ENCODE measurements at regions not wholly inside any gene's neighbourhood (a gene's known extent, or its start where the extent isn't known, plus 50 kb on each side); places are given as distances from the start of the nearest gene placed in this dataset.
A peak's percentile ranks its signal among the peaks of the same experiment; 100 is the strongest.

- WGBS: 87% methylated on average over 7 of the region's 7 CpGs
- no peak overlapping the region for H3K27ac ChIP-seq (ENCODE audit: low read length)
- intact Hi-C loops (cut with DNase I): no loop called here
- no peaks in the 10 kb centered on the region for H3K9me3 ChIP-seq (ENCODE audit: control insufficient read depth, low read length)
- ATAC-seq: no peak
- H3K4me3 ChIP-seq (ENCODE audit: low read length): no peak overlapping the region
- H3K27me3 ChIP-seq (ENCODE audit: control insufficient read depth, insufficient read depth): no peaks in the 10 kb centered on the region
- no peak for DNase-seq
- H3K4me1 ChIP-seq (ENCODE audit: control insufficient read depth, insufficient read depth, low read length): no peaks in the 10 kb centered on the region
These were observed 145.2 kb downstream of the CEBPB start for GRCh38 chr20:50335866-50336265.

DNA sequence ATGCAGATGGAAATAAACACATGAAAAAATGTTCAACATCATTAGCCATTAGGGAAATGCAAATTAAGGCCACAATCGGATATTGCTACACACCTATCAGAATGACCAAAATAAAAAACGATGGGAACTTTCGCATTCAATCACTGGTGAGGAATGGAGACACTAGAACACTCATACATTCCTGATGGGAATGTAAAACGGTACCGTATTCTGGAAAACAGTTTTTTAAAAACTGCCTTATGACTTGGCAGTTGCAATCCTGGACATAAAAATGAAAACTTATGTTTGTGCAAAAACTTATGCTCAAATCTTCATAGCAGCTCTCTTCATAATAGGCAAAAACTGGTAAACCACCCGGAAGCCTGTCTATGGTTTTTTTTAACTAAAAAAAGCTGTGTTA lies 146.0 kb downstream of the CEBPB start:
- ATAC-seq (no peak), DNase-seq (no peak)
- Histone ChIP-seq H3K27ac (ENCODE audit: low read length) (no peak overlapping the region), H3K27me3 (ENCODE audit: control insufficient read depth, insufficient read depth) (no peaks in the 10 kb centered on the region), H3K9me3 (ENCODE audit: control insufficient read depth, low read length) (no peaks in the 10 kb centered on the region), H3K4me1 (ENCODE audit: control insufficient read depth, insufficient read depth, low read length) (no peaks in the 10 kb centered on the region), H3K4me3 (ENCODE audit: low read length) (no peak overlapping the region)
- intact Hi-C loops (cut with DNase I): no loop called here
- WGBS: 77% methylated on average over 6 of the region's 6 CpGs

DNA sequence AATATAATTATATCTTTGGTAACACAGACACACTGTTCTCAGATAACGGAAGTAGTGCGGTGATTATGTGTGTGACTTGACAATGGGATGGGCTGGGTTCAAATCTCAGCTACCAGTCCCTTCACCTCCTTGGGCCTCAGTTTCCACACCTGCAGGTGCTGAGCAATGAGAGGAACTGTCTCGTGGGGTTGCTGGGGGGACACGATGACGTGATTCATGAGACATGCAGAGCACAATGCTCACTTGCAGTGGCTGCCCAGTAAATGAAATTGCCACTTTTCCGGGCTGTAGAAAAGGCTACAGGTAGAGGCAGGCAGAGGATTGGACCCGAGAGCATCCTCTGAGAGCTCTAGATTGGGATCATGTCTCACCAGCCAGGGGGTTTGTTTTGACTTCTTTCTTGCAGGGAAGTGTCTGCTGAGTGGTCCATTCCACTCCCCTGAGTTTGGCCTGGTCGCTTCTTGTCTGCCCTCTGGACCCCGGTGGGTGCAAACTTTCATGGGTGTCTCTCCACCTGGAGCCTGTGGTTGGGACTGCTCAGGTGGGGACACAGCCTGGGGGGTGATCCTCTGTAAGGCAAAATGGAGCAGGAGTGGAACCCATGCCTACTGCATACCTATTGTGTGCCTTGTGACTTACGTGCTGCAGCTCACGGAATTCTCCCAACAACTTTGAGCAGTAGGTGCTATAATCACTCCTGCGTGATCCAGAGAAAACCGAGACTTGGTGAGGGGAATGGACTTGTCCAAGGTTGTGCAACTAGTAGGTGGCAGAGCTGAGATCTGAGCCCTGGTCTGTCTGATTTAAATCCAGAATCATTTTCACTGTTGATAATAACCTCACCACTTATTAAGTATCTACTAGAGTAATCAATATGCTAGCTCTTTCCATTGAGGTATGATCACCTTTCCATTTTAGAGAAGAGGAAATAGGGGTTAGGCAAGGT lies 147.2 kb downstream of the CEBPB start:
- Histone ChIP-seq H3K4me3 (ENCODE audit: low read length) (no peak overlapping the region), H3K9me3 (ENCODE audit: control insufficient read depth, low read length) (no peaks in the 10 kb centered on the region), H3K27ac (ENCODE audit: low read length) (no peak overlapping the region), H3K4me1 (ENCODE audit: control insufficient read depth, insufficient read depth, low read length) (no peaks in the 10 kb centered on the region), H3K27me3 (ENCODE audit: control insufficient read depth, insufficient read depth) (no peaks in the 10 kb centered on the region)
- intact Hi-C loops (cut with DNase I): no loop called here
- ATAC-seq: no peak
- WGBS: 92% methylated on average over 13 of the region's 13 CpGs
- no peak for DNase-seq

GRCh38 chr20:50338479-50339391 lies 148.1 kb downstream of the CEBPB start:
- no peak overlapping the region for H3K27ac ChIP-seq (ENCODE audit: low read length)
- DNase-seq: no peak
- peak; percentile 7 to 24 for ATAC-seq
- H3K4me1 ChIP-seq (ENCODE audit: control insufficient read depth, insufficient read depth, low read length): no peaks in the 10 kb centered on the region
- 57% methylated on average over 12 of the region's 12 CpGs for WGBS
- intact Hi-C loops (cut with DNase I): no loop called here
- H3K9me3 ChIP-seq (ENCODE audit: control insufficient read depth, low read length): no peaks in the 10 kb centered on the region
- no peak overlapping the region for H3K4me3 ChIP-seq (ENCODE audit: low read length)
- H3K27me3 ChIP-seq (ENCODE audit: control insufficient read depth, insufficient read depth): no peaks in the 10 kb centered on the region

DNA sequence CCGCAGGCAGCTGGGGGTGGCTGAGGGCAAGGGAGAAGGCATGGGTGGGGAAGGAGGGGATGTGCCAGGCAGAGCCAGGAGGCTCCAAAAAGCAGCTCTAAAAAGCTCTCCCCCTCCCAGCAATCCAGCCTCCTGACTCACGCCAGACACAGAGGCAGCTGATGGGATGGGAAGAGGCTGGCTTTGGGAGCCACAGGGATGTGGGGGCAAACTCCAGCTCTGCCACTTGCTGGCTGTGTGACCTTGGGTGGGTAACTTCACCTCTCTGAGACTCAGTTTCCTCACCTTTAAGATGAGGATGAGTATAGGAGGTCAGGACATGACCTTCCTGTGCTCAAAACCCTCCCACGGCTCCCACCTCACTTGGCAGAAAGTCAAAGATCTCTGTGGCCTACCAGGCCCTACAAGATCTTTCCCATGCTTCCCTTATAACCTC lies 148.9 kb downstream of the CEBPB start:
- H3K4me1 ChIP-seq (ENCODE audit: control insufficient read depth, insufficient read depth, low read length): no peaks in the 10 kb centered on the region
- ATAC-seq: peak in 1 of 2 donors; percentile 20
- intact Hi-C loops (cut with DNase I): no loop called here
- no peak for DNase-seq
- H3K9me3 ChIP-seq (ENCODE audit: control insufficient read depth, low read length): no peaks in the 10 kb centered on the region
- no peak overlapping the region for H3K27ac ChIP-seq (ENCODE audit: low read length)
- WGBS: 49% methylated on average over 3 of the region's 3 CpGs
- H3K4me3 ChIP-seq (ENCODE audit: low read length): no peak overlapping the region
- no peaks in the 10 kb centered on the region for H3K27me3 ChIP-seq (ENCODE audit: control insufficient read depth, insufficient read depth)

- no peaks in the 10 kb centered on the region for H3K9me3 ChIP-seq (ENCODE audit: control insufficient read depth, low read length)
- 88% methylated on average over 7 of the region's 7 CpGs for WGBS
- intact Hi-C loops (cut with DNase I): no loop called here
These were observed 149.9 kb downstream of the CEBPB start for GRCh38 chr20:50340541-50340940.

DNA sequence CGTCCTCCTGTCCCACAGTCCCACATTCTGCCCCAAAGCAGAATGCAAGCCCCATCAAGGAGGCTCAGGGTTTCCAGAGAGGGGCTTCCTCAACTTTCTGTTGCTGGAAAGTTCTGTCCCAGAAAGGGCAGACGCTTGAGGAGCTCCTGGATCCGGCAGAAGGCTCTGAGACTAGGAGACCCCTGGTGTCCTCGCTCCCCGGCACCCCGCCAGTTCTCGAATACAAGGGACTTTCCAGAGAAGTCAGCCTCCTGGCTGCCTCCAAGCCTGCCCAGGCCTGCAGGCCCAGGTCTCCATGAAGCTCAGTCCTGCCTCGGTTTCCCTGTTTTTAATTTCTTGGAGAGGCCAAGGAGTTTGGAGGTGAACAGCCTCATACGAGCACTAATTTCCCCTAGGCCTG lies 150.4 kb downstream of the CEBPB start:
- ATAC-seq (no peak), DNase-seq (no peak)
- intact Hi-C loops (cut with DNase I): no loop called here
- Histone ChIP-seq H3K9me3 (ENCODE audit: control insufficient read depth, low read length) (no peaks in the 10 kb centered on the region), H3K27ac (ENCODE audit: low read length) (no peak overlapping the region), H3K27me3 (ENCODE audit: control insufficient read depth, insufficient read depth) (no peaks in the 10 kb centered on the region), H3K4me3 (ENCODE audit: low read length) (no peak overlapping the region), H3K4me1 (ENCODE audit: control insufficient read depth, insufficient read depth, low read length) (peaks cover 7% of the 10 kb centered on the region)
- 95% methylated on average over 9 of the region's 9 CpGs for WGBS

More at GRCh38 chr20:50340541-50340940, 149.9 kb downstream of the CEBPB start:
- Histone ChIP-seq H3K27me3 (ENCODE audit: control insufficient read depth, insufficient read depth) (no peaks in the 10 kb centered on the region), H3K27ac (ENCODE audit: low read length) (no peak overlapping the region), H3K4me1 (ENCODE audit: control insufficient read depth, insufficient read depth, low read length) (peaks cover 2% of the 10 kb centered on the region), H3K4me3 (ENCODE audit: low read length) (no peak overlapping the region)
- ATAC-seq: no peak
- no peak for DNase-seq

DNA sequence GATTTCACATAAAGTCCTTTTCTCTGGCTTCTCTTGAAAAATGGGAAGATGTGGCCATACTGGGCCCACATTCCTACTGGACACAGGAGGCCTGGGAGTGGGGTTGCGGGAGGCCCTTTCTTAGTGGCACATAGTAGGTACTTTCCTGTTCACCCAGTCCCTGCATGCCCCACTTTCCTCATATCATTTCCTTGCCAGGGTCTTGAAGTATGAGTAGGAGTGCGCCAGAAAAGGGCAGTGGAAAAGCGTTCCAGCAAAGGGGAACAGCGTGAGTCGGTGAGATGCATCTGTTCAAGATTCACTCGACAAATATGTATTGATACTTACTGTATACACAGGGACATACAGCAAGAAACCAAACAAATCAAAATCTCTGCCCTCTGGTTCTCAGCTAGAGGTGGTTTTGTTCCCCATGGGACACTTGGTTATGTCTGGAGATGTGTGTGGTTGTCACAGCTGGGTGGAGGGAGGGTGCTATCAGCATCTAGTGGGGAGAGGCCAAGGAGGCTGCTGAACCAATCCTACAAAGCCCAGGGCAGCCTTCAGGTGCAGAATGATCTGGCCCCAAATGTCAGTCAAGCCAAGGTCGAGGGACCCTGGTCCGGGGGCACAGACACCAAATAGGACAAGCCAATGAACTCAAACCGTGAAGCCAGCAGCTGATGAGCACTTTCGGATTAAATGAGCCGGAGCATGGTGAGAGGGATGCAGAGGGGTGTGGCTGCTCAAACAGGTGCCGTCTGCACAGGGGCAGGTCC lies 151.4 kb downstream of the CEBPB start:
- 95% methylated on average over 12 of the region's 12 CpGs for WGBS

GRCh38 chr20:50342638-50343102 lies 152.0 kb downstream of the CEBPB start:
- Histone ChIP-seq H3K27me3 (ENCODE audit: control insufficient read depth, insufficient read depth) (no peaks in the 10 kb centered on the region), H3K9me3 (ENCODE audit: control insufficient read depth, low read length) (no peaks in the 10 kb centered on the region), H3K4me3 (ENCODE audit: low read length) (no peak overlapping the region), H3K4me1 (ENCODE audit: control insufficient read depth, insufficient read depth, low read length) (peaks cover 18% of the 10 kb centered on the region), H3K27ac (ENCODE audit: low read length) (no peak overlapping the region)
- intact Hi-C loops (cut with DNase I): no loop called here
- DNase-seq: no peak
- 90% methylated on average over 5 of the region's 5 CpGs for WGBS
- ATAC-seq: no peak

More for the DNA sequence above, 151.4 kb downstream of the CEBPB start:
- intact Hi-C loops (cut with DNase I): no loop called here
- Histone ChIP-seq H3K4me3 (ENCODE audit: low read length) (no peak overlapping the region), H3K27me3 (ENCODE audit: control insufficient read depth, insufficient read depth) (no peaks in the 10 kb centered on the region), H3K4me1 (ENCODE audit: control insufficient read depth, insufficient read depth, low read length) (peaks cover 15% of the 10 kb centered on the region), H3K27ac (ENCODE audit: low read length) (no peak overlapping the region), H3K9me3 (ENCODE audit: control insufficient read depth, low read length) (no peaks in the 10 kb centered on the region)
- DNase-seq (no peak), ATAC-seq (no peak)

DNA sequence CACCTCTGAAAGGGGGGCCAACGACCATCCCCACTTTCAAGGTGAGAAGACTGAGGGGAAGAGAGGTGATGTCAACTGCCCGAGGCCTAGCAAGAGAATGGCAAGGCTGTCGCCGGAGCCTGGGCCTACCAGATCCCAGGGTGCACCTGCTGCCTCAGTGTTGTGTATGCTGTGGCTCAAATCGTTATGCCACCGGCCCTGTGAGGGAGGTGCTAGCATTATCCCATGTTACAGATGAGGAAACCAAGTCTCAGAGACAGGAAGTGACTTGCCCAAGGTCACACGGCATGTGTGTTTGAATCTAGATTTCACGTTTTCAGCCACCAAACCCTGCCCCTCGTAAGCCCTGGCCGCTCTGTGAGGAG lies 152.5 kb downstream of the CEBPB start:
- Histone ChIP-seq H3K27ac (ENCODE audit: low read length) (no peak overlapping the region), H3K4me3 (ENCODE audit: low read length) (no peak overlapping the region), H3K27me3 (ENCODE audit: control insufficient read depth, insufficient read depth) (no peaks in the 10 kb centered on the region), H3K4me1 (ENCODE audit: control insufficient read depth, insufficient read depth, low read length) (peaks cover 18% of the 10 kb centered on the region), H3K9me3 (ENCODE audit: control insufficient read depth, low read length) (no peaks in the 10 kb centered on the region)
- ATAC-seq (no peak), DNase-seq (no peak)
- WGBS: 91% methylated on average over 10 of the region's 10 CpGs
- intact Hi-C loops (cut with DNase I): no loop called here
